NCI-H345 (cell line): ENCODE measurements at regions not wholly inside any gene's neighbourhood (a gene's known extent, or its start where the extent isn't known, plus 50 kb on each side); places are given as distances from the start of the nearest gene placed in this dataset.
A peak's percentile ranks its signal among the peaks of the same experiment; 100 is the strongest.

Source experiments
- DNase-seq: peaks from one replicate; lab custom pipeline; 2025; lab: John Stamatoyannopoulos, UW

- no peak for DNase-seq
Measured at GRCh38 chr12:24223926-24224325, 274.5 kb upstream of the SOX5 start.

- no peak for DNase-seq
Measured at GRCh38 chr12:24222968-24223367, 273.5 kb upstream of the SOX5 start.

GRCh38 chr12:24212496-24212895 is 263.0 kb upstream of the SOX5 start:
- no peak for DNase-seq

DNA sequence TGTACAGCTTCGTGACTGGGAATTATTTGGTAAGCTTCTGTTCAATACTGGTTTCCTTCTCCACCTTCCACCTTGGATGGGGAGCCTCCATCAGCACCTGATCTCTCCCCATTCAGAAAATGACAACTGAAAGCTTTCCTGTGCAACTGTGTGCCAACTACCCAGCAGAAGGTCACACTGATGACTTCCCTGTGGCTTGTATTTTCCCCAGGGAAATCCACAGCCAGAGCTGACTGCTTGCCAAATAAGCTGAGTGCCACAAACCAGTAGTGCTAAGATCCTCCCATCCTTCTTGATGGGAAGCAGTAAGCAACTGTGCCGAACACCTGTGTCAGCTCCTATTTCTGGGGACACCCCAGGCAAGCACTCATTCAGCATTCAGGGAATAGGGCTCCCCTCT is 257.2 kb upstream of the SOX5 start:
- DNase-seq: peak; percentile 20

- DNase-seq: no peak
Measured at GRCh38 chr12:24201258-24201970, 251.9 kb upstream of the SOX5 start.

GRCh38 chr12:24200010-24200409 is 250.5 kb upstream of the SOX5 start:
- DNase-seq: no peak

GRCh38 chr12:24198936-24199671 is 249.6 kb upstream of the SOX5 start:
- no peak for DNase-seq

DNA sequence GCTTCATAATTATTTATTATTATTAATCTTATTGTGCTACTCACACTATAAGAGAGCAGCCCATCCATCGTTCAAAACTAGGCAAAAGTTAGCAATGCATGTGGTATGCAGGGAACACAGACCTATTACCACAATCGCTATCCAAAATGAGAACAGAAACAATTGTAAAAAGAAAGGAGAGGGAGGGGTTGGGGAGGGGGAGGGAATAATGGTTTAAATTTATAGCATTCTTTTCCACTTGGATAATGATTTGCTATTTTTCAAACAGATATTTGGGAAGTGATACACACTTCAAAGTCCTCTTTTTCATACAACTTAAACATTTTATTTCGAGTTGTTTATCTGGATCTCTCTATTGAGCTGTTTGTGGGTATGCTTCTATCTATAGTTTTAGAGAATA is 248.6 kb upstream of the SOX5 start:
- DNase-seq: no peak

GRCh38 chr12:24197532-24197931 is 248.1 kb upstream of the SOX5 start:
- DNase-seq: no peak

DNA sequence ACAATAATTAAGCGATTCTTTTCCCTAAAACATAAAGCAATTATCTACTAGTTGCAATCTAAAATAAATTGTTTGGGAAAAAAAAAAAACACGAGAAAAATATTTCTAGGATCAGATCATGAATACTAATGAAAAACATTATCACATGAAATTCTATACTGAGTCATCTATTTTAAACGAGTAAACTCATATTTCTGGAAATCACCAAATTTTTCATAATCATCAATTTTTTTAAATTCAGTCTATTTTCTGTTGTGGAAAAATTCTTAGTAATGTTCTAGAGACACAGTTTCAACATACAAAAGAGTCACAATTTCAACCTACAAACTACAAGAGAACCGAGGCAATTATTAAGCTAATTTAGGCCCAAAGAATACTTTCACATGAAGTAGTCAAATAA is 245.6 kb upstream of the SOX5 start:
- DNase-seq: no peak

- DNase-seq: no peak
Measured at GRCh38 chr12:24191117-24191516, 241.6 kb upstream of the SOX5 start.

DNA sequence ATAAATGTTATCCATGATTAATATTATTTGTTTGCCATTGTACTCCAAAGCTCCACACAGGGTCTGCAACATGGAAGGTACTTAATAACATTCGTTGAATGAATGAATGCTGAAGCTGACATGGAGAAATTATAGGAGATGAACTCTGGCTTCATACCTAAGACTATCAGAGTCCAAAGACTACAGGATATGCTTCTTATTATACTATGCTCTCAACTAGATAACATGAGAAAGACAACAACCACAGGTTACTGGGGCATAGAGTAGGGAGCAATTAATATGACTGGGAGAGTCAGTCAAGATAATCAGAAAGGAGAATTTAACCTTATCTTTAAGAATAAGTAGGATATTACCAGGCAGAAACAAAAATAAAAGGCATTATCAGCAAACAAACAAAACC is 236.3 kb upstream of the SOX5 start:
- no peak for DNase-seq

GRCh38 chr12:24177889-24178288 is 228.4 kb upstream of the SOX5 start:
- DNase-seq: no peak

DNA sequence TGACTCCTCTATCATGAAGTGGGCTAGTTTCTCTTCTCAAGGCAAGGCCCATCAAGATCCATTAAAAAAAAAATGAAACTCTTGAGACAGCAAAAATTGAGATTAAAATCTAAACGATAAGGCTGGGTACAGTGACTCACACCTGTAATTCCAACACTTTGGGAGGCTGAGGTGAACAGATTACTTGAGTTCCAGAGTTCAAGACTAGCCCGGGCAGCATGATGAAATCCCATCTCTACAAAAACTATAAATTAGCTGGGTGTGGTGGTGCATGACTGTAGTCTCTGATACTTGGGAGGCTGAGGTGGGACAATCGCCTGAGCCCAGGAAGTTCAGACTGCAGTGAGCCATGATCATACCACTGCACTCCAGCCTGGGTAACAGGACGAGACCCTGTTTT is 226.5 kb upstream of the SOX5 start:
- DNase-seq: no peak

DNA sequence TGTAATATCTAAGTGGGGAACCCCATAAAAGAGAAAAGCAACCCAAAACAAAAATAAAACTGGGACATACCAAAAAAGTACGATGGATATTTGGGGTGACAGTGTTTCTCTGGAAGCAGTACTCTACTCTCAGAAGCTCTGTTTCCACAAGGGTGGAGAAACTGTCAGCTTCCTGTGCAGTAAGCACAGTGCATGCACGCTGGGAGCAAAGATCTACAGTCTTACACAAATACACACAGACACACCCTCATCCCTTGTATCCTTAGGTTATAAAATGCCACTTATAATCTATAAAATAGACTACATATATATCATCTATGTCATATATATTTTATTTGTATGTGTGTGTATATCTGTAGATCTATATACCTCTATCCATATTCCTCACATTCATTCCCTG is 225.8 kb upstream of the SOX5 start:
- DNase-seq: no peak

DNA sequence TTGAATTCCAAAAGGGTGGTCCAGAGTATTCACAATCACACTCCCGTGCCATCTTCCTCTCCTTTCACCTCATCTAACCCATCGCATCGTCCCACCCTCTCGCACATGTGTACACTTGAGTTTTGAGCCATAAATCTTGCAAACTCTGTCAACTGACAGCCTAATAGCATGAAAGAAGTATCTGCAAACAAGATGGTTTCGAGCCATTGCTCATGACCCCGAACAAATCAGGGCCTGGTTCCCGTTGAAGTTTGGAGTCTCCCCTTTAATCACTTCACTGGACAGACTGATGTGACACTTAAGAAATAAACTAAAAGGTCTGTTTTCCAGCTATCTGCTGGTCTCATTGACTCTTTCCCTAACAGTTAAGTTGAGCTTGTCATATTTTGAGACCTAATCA is 223.6 kb upstream of the SOX5 start:
- DNase-seq: no peak

DNA sequence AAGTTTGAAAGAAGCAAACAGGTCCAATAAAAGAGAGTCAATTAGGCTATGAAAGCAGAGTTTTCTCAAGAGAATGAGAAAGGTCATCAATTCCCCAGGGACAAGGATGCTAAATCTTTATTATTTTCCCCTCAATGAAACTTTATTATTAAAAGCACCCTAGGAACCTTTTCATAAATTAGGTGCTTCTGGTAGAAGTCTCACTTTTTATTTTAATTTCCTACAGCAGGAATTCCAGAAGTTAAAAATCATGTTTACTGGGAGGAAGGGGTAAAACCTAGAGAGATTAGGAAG is 223.2 kb upstream of the SOX5 start:
- no peak for DNase-seq

- DNase-seq: no peak
Measured at GRCh38 chr12:24172031-24172772, 222.7 kb upstream of the SOX5 start.

DNA sequence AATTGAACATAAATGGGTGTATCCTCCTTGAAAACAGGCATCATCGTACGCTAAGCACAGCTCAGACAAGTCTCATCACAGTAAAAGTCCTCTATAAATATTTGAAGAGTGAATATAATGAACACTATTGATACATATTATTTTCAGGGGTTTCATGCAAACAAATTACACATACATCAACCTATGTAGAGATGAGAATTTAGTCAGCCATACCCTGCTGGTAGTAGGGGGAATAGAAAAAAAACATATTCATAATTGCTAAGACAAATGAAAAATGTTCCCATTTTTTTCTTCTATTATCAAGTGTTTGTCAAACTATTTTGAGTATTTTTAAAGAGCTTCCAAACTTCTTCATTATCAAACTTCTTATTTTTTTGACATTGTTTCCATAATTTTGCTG is 205.6 kb upstream of the SOX5 start:
- DNase-seq: no peak

DNA sequence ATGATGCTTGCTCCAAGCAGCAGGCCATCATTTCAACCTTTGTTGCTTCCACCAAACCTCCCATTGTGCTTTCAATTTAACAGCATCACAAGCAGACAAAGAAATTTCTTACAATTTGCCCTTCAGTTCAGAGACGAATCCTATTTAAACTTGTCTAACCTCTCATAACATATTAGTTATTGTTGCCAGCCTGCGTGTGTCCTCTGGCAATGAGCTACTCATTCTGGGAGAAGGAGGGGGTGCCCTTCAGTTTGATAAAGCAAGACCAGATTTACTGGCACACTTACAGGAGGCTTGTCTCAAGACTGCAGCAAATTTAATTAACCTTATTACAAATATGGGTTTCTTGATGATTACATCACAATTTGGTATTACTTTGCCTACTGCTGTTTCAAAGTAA is 203.6 kb upstream of the SOX5 start:
- DNase-seq: no peak

DNA sequence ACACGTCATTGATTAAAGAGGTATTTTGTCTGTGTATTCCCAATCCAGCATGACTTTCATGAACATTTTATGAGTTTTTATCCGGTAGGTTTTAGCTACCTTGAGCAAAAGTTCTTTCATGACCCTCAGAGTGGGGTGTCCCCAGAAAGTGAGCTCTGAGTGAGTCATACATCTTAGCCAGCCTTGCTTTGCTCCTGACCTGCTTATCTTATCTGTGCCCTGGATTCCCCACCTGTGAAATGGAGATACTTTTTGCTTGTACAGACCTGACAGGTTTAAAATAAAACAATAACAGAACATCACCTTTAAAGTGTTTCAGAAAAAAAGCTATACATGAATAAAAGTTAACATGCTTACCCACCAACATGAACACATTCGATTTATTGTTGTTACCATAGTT is 202.8 kb upstream of the SOX5 start:
- no peak for DNase-seq

- DNase-seq: no peak
Measured at GRCh38 chr12:24143928-24144327, 194.5 kb upstream of the SOX5 start.

GRCh38 chr12:24139035-24139434 is 189.6 kb upstream of the SOX5 start:
- no peak for DNase-seq
